Endothelial cell of umbilical vein (primary cell): ENCODE measurements at regions not wholly inside any gene's neighbourhood (a gene's known extent, or its start where the extent isn't known, plus 50 kb on each side); places are given as distances from the start of the nearest gene placed in this dataset.

ENCODE experiments used
- BruUV-seq: library from RNA; stranded (reverse); fragments of 400-500 nt; replicated peaks from 2 replicates; lab custom pipeline; 2021; lab: Mats Ljungman, UMichigan
- CTCF ChIA-PET: fragments of 300-600, 350-600 bp; sonication (Branson Sonifier 250); formaldehyde crosslinking; loops from one replicate; lab custom pipeline; 2021; ENCODE audit warnings: antibody characterized with exemption, inconsistent platforms; lab: Charles Lee
- POLR2A ChIA-PET: fragments of 300-600, 350-600 bp; sonication (Branson Sonifier 250); formaldehyde crosslinking; loops from one replicate; lab custom pipeline; 2021; ENCODE audit warnings: antibody characterized with exemption, inconsistent platforms; lab: Charles Lee
- DNase-seq: peaks from one replicate; pipeline ENCODE4 v3.0.0-alpha.2; 2011; ENCODE audit warnings: low read depth, low spot score
- FAIRE-seq: peaks from 2 replicates; lab custom pipeline; 2011; peaks lifted over from hg19 to GRCh38; lab: Jason Lieb, UNC
- H2AFZ ChIP-seq: 2 replicates; pipeline ENCODE4 v1.6.0; 2012; ENCODE audit warnings: low read depth, low read length, control low read depth, inconsistent platforms
- H3K27ac ChIP-seq: 2 replicates; pipeline ENCODE4 v1.5.1; 2011; ENCODE audit warnings: low read depth, mild to moderate bottlenecking, control low read depth, low read length, moderate library complexity; ENCODE audit not compliant: insufficient read depth
- H3K27me3 ChIP-seq, 2 experiments: 2 replicates each; pipeline versions ENCODE4 v1.6.0 to v1.6.1; 2011; ENCODE audit warnings: low read length in 2 of 2, mixed read lengths in 1 of 2; ENCODE audit not compliant: control insufficient read depth in 2 of 2, insufficient read depth in 2 of 2
- H3K36me3 ChIP-seq, 2 experiments: 2 replicates in 1 of 2; 3 replicates in 1 of 2; pipeline ENCODE4 v1.5.1; 2011; ENCODE audit warnings: low read length in 2 of 2, mild to moderate bottlenecking in 1 of 2, moderate library complexity in 1 of 2; ENCODE audit not compliant: control insufficient read depth in 2 of 2, insufficient read depth in 2 of 2; ENCODE audit errors: extremely low read depth in 1 of 2
- H3K4me1 ChIP-seq: 3 replicates; pipeline ENCODE4 v1.5.1; 2011; ENCODE audit warnings: mild to moderate bottlenecking, low read length; ENCODE audit not compliant: control insufficient read depth, insufficient read depth; ENCODE audit errors: extremely low read depth
- H3K4me2 ChIP-seq: 2 replicates; pipeline ENCODE4 v1.6.1; 2011; ENCODE audit warnings: low read length, control low read depth, mixed read lengths; ENCODE audit not compliant: insufficient read depth
- H3K4me3 ChIP-seq, 3 experiments: fragments of 200-600 bp in 1 of 3; sonication (generic), shearing (Covaris generic) in 1 of 3; replicated peaks in 1 of 3; 2 replicates each; pipeline ENCODE4 v1.5.1; 2011 to 2016; ENCODE audit warnings: control low read depth in 3 of 3, low read length in 3 of 3, mild to moderate bottlenecking in 2 of 3, inconsistent platforms in 1 of 3, low read depth in 1 of 3, moderate library complexity in 1 of 3; ENCODE audit not compliant: insufficient read depth in 1 of 3
- H3K79me2 ChIP-seq: 2 replicates; pipeline ENCODE4 v1.6.0; 2012; ENCODE audit warnings: low read length, inconsistent platforms; ENCODE audit not compliant: control insufficient read depth, insufficient read depth
- H3K9ac ChIP-seq: replicated peaks from 2 replicates; pipeline ENCODE3; 2011; ENCODE audit warnings: low read length, control low read depth; ENCODE audit not compliant: insufficient read depth; ENCODE audit errors: extremely low read depth
- H3K9me1 ChIP-seq: replicated peaks from 3 replicates; pipeline ENCODE4 v1.6.0; 2011; ENCODE audit warnings: mild to moderate bottlenecking, low read length; ENCODE audit not compliant: control insufficient read depth, insufficient read depth; ENCODE audit errors: extremely low read depth
- H3K9me3 ChIP-seq: replicated peaks from 2 replicates; pipeline ENCODE4 v1.5.1; 2012; ENCODE audit warnings: low read length, inconsistent platforms; ENCODE audit not compliant: control insufficient read depth, insufficient read depth
- H4K20me1 ChIP-seq: replicated peaks from 2 replicates; pipeline ENCODE3; 2011; ENCODE audit warnings: mild to moderate bottlenecking, low read length; ENCODE audit not compliant: control insufficient read depth, insufficient read depth; ENCODE audit errors: extremely low read depth
- CTCF ChIP-seq, 2 donors: IDR thresholded peaks; 1 replicate in 1 of 2; 2 replicates in 1 of 2; pipeline ENCODE4 v1.5.1; 2011; ENCODE audit warnings: low read length in 2 of 2, mild to moderate bottlenecking in 2 of 2, moderate library complexity in 2 of 2, control low read depth in 1 of 2, inconsistent platforms in 1 of 2, low read depth in 1 of 2; ENCODE audit not compliant: insufficient read depth in 1 of 2; ENCODE audit errors: extremely low read depth in 1 of 2
- EZH2 ChIP-seq: IDR thresholded peaks from 2 replicates; pipeline ENCODE4 v1.6.1; 2012; ENCODE audit warnings: borderline replicate concordance, low read depth, mild to moderate bottlenecking, moderate library complexity, low read length, inconsistent platforms; ENCODE audit not compliant: severe bottlenecking
- FOS ChIP-seq: IDR thresholded peaks from 2 replicates; pipeline ENCODE4 v1.6.1; 2011; ENCODE audit warnings: mild to moderate bottlenecking, low read length, moderate library complexity, borderline replicate concordance; ENCODE audit not compliant: insufficient read depth
- GATA2 ChIP-seq: IDR thresholded peaks from 2 replicates; pipeline ENCODE4 v1.7.0; 2011; ENCODE audit warnings: low read depth, mild to moderate bottlenecking, moderate library complexity, mixed read lengths, low read length; ENCODE audit not compliant: insufficient read length, insufficient read depth
- JUN ChIP-seq: IDR thresholded peaks from 2 replicates; pipeline ENCODE4 v1.6.1; 2011; ENCODE audit warnings: borderline replicate concordance, low read depth; ENCODE audit not compliant: insufficient read length, insufficient read depth
- MAX ChIP-seq: IDR thresholded peaks from 2 replicates; pipeline ENCODE4 v1.6.1; 2011; ENCODE audit not compliant: insufficient read depth, insufficient read length
- MYC ChIP-seq: IDR thresholded peaks from one replicate; pipeline ENCODE4 v1.6.1; 2011; ENCODE audit warnings: mild to moderate bottlenecking, low read depth, low read length
- POLR2A ChIP-seq: IDR thresholded peaks from 2 replicates; pipeline ENCODE4 v1.6.1; 2012; ENCODE audit warnings: low read depth, mild to moderate bottlenecking, control low read depth, low read length
- POLR2AphosphoS5 ChIP-seq: IDR thresholded peaks from 2 replicates; pipeline ENCODE4 v1.6.1; 2012; ENCODE audit warnings: low read depth, mild to moderate bottlenecking, control low read depth, low read length, moderate library complexity; ENCODE audit not compliant: insufficient read depth
- dilution Hi-C: fragments of 300-500 bp; cut with MboI; formaldehyde crosslinking; loops from one replicate; pipeline ENCODE4 v1.15.0; 2019; ENCODE audit warnings: low sequenced_read_pairs; ENCODE audit not compliant: extremely low pct_ligation_motif_present
- intact Hi-C: fragments of 100-400 bp; cut with micrococcal nuclease; formaldehyde crosslinking; loops from one replicate; pipeline ENCODE4 v1.10.0; 2022

GRCh38 chr3:162602619-162603018 is 1106.0 kb downstream of the OTOL1 start:
- Histone ChIP-seq H3K27ac (no peak overlapping the region), H3K4me1 (no peaks in the 10 kb centered on the region), H3K36me3 (no peaks in the 10 kb centered on the region), H3K9me3 (no peaks in the 10 kb centered on the region), H2AFZ (no peak overlapping the region), H3K4me3 (no peak overlapping the region), H3K79me2 (no peaks in the 10 kb centered on the region), H3K9me1 (no peaks in the 10 kb centered on the region), H3K9ac (no peak overlapping the region), H3K4me2 (no peak overlapping the region), H3K27me3 (no peaks in the 10 kb centered on the region), H4K20me1 (no peaks in the 10 kb centered on the region)
- POLR2A ChIA-PET, result no interaction called here
- no peak for TF ChIP-seq GATA2
- no peak for TF ChIP-seq JUN
- no peak for TF ChIP-seq CTCF (IDR thresholded peaks at IDR 0.05; ENCODE audit: extremely low read depth in 1 of 2, insufficient read depth in 1 of 2, low read depth in 1 of 2, low read length in 2 of 2)
- TF ChIP-seq POLR2A, result no peak
- no peak for TF ChIP-seq POLR2AphosphoS5
- no peak for TF ChIP-seq FOS
- TF ChIP-seq MYC, result no peak
- no peak for TF ChIP-seq EZH2
- TF ChIP-seq MAX, result no peak
- CTCF ChIA-PET, result no interaction called here
- DNase-seq (no peak), FAIRE-seq (no peak)
- BruUV-seq, result no TSS peak
- dilution Hi-C loops (no loop called here), intact Hi-C loops (loop anchor here (5.0 kb wide), 1 partner anchor 560 kb away; no protein-coding TSS in a partner anchor)
